ENCODE measurements at regions not wholly inside any gene's neighbourhood (a gene's known extent, or its start where the extent isn't known, plus 50 kb on each side); places are given as distances from the start of the nearest gene placed in this dataset.

DNA sequence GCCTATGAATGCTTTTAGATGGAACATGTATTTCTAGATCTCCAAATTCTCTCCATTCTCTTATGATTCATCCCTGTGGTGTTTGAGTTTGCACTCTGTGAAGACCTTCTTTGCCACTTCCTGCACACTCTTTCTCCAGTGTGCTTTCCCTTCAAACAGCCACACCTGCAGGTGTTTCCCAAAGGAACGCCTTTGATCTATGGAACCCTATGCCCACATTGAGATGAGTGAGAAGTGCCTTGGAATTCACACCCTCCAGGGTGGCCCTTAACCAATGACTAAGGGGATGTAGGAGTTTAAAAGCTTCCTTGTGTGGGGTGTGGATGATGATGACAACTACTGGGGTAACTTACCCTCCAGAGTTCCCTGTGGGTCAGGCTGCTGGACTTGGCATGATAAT lies 570.1 kb downstream of the DHX35 start:
- no peak for FAIRE-seq
- no peak overlapping the region for H3K9ac ChIP-seq (ENCODE audit: low read length in 3 of 3)

DNA sequence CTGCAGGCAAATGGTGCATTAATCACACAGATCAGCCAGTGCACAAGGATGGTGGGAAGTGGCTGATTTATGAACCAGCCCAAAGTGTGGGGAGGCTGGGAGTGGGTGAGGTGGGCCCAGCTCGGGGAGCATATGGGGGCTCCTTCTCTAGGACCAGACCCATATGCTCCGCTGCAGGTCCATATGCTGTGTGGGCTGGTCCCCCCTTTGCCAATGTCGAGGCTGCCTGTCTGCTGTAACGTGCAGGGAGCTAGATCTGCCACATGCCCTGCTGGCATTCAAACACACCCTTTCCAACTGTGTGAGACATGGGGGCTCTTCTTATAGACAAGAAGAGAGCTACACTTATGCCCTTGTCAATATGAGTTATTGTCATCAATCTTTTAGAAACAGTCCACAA lies 566.3 kb downstream of the DHX35 start:
- no peak overlapping the region for H3K4me3 ChIP-seq (ENCODE audit: low read length in 3 of 3)
- H3K9me3 ChIP-seq (ENCODE audit: control insufficient read depth in 2 of 3, insufficient read depth in 1 of 3, low read length in 3 of 3), result no peaks in the 10 kb centered on the region
- peaks cover 0 to 3% (median 0%) of the 10 kb centered on the region in 3 donors for H3K4me1 ChIP-seq (ENCODE audit: control insufficient read depth in 2 of 3, insufficient read depth in 2 of 3, low read depth in 1 of 3, low read length in 3 of 3)
- intact Hi-C loops (cut with DNase I), result no loop called here
- TF ChIP-seq, protein P1, sequence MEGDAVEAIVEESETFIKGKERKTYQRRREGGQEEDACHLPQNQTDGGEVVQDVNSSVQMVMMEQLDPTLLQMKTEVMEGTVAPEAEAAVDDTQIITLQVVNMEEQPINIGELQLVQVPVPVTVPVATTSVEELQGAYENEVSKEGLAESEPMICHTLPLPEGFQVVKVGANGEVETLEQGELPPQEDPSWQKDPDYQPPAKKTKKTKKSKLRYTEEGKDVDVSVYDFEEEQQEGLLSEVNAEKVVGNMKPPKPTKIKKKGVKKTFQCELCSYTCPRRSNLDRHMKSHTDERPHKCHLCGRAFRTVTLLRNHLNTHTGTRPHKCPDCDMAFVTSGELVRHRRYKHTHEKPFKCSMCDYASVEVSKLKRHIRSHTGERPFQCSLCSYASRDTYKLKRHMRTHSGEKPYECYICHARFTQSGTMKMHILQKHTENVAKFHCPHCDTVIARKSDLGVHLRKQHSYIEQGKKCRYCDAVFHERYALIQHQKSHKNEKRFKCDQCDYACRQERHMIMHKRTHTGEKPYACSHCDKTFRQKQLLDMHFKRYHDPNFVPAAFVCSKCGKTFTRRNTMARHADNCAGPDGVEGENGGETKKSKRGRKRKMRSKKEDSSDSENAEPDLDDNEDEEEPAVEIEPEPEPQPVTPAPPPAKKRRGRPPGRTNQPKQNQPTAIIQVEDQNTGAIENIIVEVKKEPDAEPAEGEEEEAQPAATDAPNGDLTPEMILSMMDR (IDR thresholded peaks at IDR 0.05; ENCODE audit: borderline replicate concordance, extremely low read depth, insufficient read depth), result no peak
- no peaks in the 10 kb centered on the region for H3K27me3 ChIP-seq (ENCODE audit: control insufficient read depth, insufficient read depth, low read length)
- FAIRE-seq, result no peak
- H3K9ac ChIP-seq (ENCODE audit: low read length in 3 of 3), result no peak overlapping the region
- no peaks in the 10 kb centered on the region for H3K36me3 ChIP-seq (ENCODE audit: control insufficient read depth in 2 of 3, insufficient read depth in 3 of 3, low read length in 3 of 3)
- no peak overlapping the region for H3K27ac ChIP-seq (ENCODE audit: low read depth in 2 of 2, low read length in 2 of 2)
- no peak for DNase-seq

More for the DNA sequence above, 570.1 kb downstream of the DHX35 start:
- no peaks in the 10 kb centered on the region for H3K9me3 ChIP-seq (ENCODE audit: control insufficient read depth in 2 of 3, insufficient read depth in 1 of 3, low read length in 3 of 3)
- H3K36me3 ChIP-seq (ENCODE audit: control insufficient read depth in 2 of 3, insufficient read depth in 3 of 3, low read length in 3 of 3), result no peaks in the 10 kb centered on the region
- no peak overlapping the region for H3K27ac ChIP-seq (ENCODE audit: low read depth in 2 of 2, low read length in 2 of 2)
- TF ChIP-seq, protein P1 (IDR thresholded peaks at IDR 0.05; ENCODE audit: borderline replicate concordance, extremely low read depth, insufficient read depth), result no peak
- H3K27me3 ChIP-seq (ENCODE audit: control insufficient read depth, insufficient read depth, low read length), result no peaks in the 10 kb centered on the region
- intact Hi-C loops (cut with DNase I), result no loop called here
- DNase-seq, result no peak
- H3K4me3 ChIP-seq (ENCODE audit: low read length in 3 of 3), result no peak overlapping the region
- peaks cover 0 to 3% (median 0%) of the 10 kb centered on the region in 3 donors for H3K4me1 ChIP-seq (ENCODE audit: control insufficient read depth in 2 of 3, insufficient read depth in 2 of 3, low read depth in 1 of 3, low read length in 3 of 3)

DNA sequence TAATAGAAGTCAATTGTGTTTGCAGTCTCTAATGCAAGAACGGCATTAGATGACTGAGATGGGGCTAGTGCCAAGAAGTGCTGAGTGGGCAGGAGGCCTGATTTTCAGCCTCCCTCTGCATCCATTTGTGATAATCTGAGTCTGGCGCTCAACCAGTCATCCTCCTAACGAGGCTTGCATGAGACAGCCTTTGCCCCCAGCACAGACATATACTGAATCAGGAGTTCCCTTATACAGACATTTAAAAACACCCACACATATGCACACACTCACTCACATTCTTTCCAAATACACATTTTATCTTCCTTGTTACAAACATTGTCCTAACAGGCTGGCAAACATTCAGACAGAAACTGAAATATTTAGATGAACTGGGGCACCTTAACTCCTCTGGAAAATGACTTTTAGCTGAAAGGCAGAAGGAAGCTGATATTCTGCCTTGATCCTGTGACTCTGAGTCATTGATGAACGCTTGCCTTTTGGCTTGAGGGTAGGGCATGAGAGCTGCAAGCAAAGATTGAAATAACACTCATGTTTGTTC lies 562.3 kb downstream of the DHX35 start:
- no peaks in the 10 kb centered on the region for H3K9me3 ChIP-seq (ENCODE audit: control insufficient read depth in 2 of 3, insufficient read depth in 1 of 3, low read length in 3 of 3)
- H3K27ac ChIP-seq (ENCODE audit: low read depth in 2 of 2, low read length in 2 of 2), result no peak overlapping the region
- TF ChIP-seq, protein P1 (IDR thresholded peaks at IDR 0.05; ENCODE audit: borderline replicate concordance, extremely low read depth, insufficient read depth), result no peak
- intact Hi-C loops (cut with DNase I), result no loop called here
- H3K36me3 ChIP-seq (ENCODE audit: control insufficient read depth in 2 of 3, insufficient read depth in 3 of 3, low read length in 3 of 3), result no peaks in the 10 kb centered on the region
- FAIRE-seq, result no peak
- H3K4me3 ChIP-seq (ENCODE audit: low read length in 3 of 3), result no peak overlapping the region
- H3K9ac ChIP-seq (ENCODE audit: low read length in 3 of 3), result no peak overlapping the region
- no peaks in the 10 kb centered on the region for H3K4me1 ChIP-seq (ENCODE audit: control insufficient read depth in 2 of 3, insufficient read depth in 2 of 3, low read depth in 1 of 3, low read length in 3 of 3)
- no peak for DNase-seq
- no peaks in the 10 kb centered on the region for H3K27me3 ChIP-seq (ENCODE audit: control insufficient read depth, insufficient read depth, low read length)

DNA sequence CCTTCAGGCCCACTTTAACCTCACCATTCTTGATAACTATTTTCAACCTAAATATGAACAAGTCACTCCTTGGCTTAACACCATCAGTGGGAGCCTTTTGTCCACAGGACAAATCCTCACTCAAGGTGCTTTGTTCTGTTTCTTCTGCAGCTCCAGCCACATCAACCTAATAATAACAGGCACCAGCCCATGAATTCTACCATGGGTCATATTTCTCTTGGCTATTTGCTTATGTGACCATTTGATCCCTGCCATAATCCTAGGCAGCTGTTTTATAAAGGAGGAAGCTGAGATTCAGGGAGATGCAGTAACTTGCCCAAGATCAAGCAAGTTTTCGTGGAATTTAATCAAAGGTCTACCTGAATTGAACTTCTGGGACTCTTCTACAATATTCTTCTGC lies 561.3 kb downstream of the DHX35 start:
- Histone ChIP-seq H3K4me3 (ENCODE audit: low read length in 3 of 3) (no peak overlapping the region), H3K27ac (ENCODE audit: low read depth in 2 of 2, low read length in 2 of 2) (no peak overlapping the region), H3K9me3 (ENCODE audit: control insufficient read depth in 2 of 3, insufficient read depth in 1 of 3, low read length in 3 of 3) (no peaks in the 10 kb centered on the region), H3K27me3 (ENCODE audit: control insufficient read depth, insufficient read depth, low read length) (no peaks in the 10 kb centered on the region), H3K4me1 (ENCODE audit: control insufficient read depth in 2 of 3, insufficient read depth in 2 of 3, low read depth in 1 of 3, low read length in 3 of 3) (no peaks in the 10 kb centered on the region), H3K36me3 (ENCODE audit: control insufficient read depth in 2 of 3, insufficient read depth in 3 of 3, low read length in 3 of 3) (no peaks in the 10 kb centered on the region), H3K9ac (ENCODE audit: low read length in 3 of 3) (no peak overlapping the region)
- FAIRE-seq (no peak), DNase-seq (no peak)
- TF ChIP-seq, protein P1 (IDR thresholded peaks at IDR 0.05; ENCODE audit: borderline replicate concordance, extremely low read depth, insufficient read depth), result no peak
- intact Hi-C loops (cut with DNase I), result no loop called here

Measured in kidney (tissue), 13 donors.